GM23248 (cell line): ENCODE measurements at regions not wholly inside any gene's neighbourhood (a gene's known extent, or its start where the extent isn't known, plus 50 kb on each side); places are given as distances from the start of the nearest gene placed in this dataset.

Source experiments
- DNase-seq: peaks from one replicate; pipeline ENCODE4 v3.0.0-alpha.2; 2015
- H2AFZ ChIP-seq: fragments of 200-600 bp; sonication (generic); 2 replicates; pipeline ENCODE4 v1.6.1; 2016; ENCODE audit warnings: antibody characterized with exemption
- H3F3A ChIP-seq: fragments of 200-600 bp; sonication (generic); 2 replicates; pipeline ENCODE4 v1.6.1; 2016; ENCODE audit warnings: mild to moderate bottlenecking, antibody characterized with exemption, mixed run types; ENCODE audit not compliant: insufficient read depth
- H3K27ac ChIP-seq: fragments of 200-600 bp; sonication (generic); 2 replicates; pipeline ENCODE4 v1.5.1; 2016; ENCODE audit warnings: mild to moderate bottlenecking
- H3K27me3 ChIP-seq: fragments of 200-600 bp; sonication (generic); replicated peaks from 2 replicates; pipeline ENCODE4 v1.6.1; 2016; ENCODE audit warnings: mild to moderate bottlenecking; ENCODE audit not compliant: insufficient read depth
- H3K36me3 ChIP-seq: fragments of 200-600 bp; sonication (generic); 2 replicates; pipeline ENCODE4 v1.6.1; 2016; ENCODE audit warnings: low read depth, mild to moderate bottlenecking
- H3K4me1 ChIP-seq: fragments of 200-600 bp; sonication (generic); 2 replicates; pipeline ENCODE4 v1.6.1; 2016; ENCODE audit warnings: mild to moderate bottlenecking; ENCODE audit not compliant: insufficient read depth
- H3K4me2 ChIP-seq: fragments of 200-600 bp; sonication (generic); one replicate; pipeline ENCODE4 v1.6.1; 2016; ENCODE audit warnings: mild to moderate bottlenecking; ENCODE audit not compliant: unreplicated experiment
- H3K4me3 ChIP-seq: fragments of 200-600 bp; sonication (generic); 2 replicates; pipeline ENCODE4 v1.5.1; 2016; ENCODE audit warnings: mild to moderate bottlenecking
- H3K79me2 ChIP-seq: fragments of 200-600 bp; sonication (generic); 2 replicates; pipeline ENCODE4 v1.6.1; 2016; ENCODE audit warnings: mild to moderate bottlenecking; ENCODE audit not compliant: insufficient read depth
- H3K9ac ChIP-seq: fragments of 200-600 bp; sonication (generic); 2 replicates; pipeline ENCODE4 v1.6.1; 2016; ENCODE audit warnings: mild to moderate bottlenecking
- H3K9me2 ChIP-seq: fragments of 200-600 bp; sonication (generic); 2 replicates; pipeline ENCODE4 v1.6.1; 2016; ENCODE audit warnings: mixed run types, mild to moderate bottlenecking, moderate library complexity; ENCODE audit not compliant: insufficient read depth
- H3K9me3 ChIP-seq: fragments of 200-600 bp; sonication (generic); one replicate; pipeline ENCODE4 v1.6.1; 2017; ENCODE audit warnings: low read depth
- H4K20me1 ChIP-seq: fragments of 200-600 bp; sonication (generic); 2 replicates; pipeline ENCODE4 v1.6.0; 2016; ENCODE audit not compliant: insufficient read depth
- EZH2 ChIP-seq: fragments of 200-600 bp; sonication (generic); IDR thresholded peaks from 2 replicates; pipeline ENCODE4 v1.6.1; 2018; ENCODE audit warnings: antibody characterized with exemption, mild to moderate bottlenecking; ENCODE audit not compliant: insufficient read depth, poor library complexity, severe bottlenecking
- EZH2phosphoT487 ChIP-seq: fragments of 200-600 bp; sonication (generic); IDR thresholded peaks from 2 replicates; pipeline ENCODE4 v1.6.1; 2018; ENCODE audit warnings: antibody characterized with exemption, moderate library complexity, mild to moderate bottlenecking, low read depth; ENCODE audit not compliant: insufficient read depth
- WGBS, 2 experiments: methylation state at CpG; one replicate each; pipeline ENCODE4 v1.1.6; 2015 to 2017; ENCODE audit warnings: low lambda C conversion rate in 2 of 2, low coverage in 1 of 2; ENCODE audit errors: missing lambda C conversion rate in 2 of 2; 5-methylcytosine and 5-hydroxymethylcytosine counted together
- in situ Hi-C: fragments of 300-500 bp; cut with MboI; formaldehyde crosslinking; loops from 2 replicates; pipeline ENCODE4 v1.15.0; 2020

DNA sequence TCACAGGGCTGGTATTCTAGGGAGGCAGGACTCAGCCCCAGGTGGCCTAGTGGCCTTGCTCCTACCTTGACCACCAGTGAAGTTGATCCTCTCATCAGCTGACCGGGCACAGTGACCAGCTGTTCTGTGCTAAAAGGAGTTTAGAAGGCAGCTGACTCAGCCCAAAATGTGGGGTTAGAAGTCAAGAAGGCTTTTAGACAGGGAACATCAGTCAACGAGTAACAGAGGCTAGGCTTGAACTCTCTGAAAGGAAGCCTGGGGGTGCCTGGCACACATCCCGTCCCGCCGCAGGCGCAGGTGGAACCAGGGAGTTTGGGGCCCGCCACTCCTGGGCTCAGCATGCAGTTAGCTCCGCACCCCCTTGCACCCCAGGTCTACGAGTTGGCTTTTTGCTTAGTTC is 114.9 kb upstream of the SLC45A1 start:
- H3K36me3 ChIP-seq: no peaks in the 10 kb centered on the region
- no peak overlapping the region for H2AFZ ChIP-seq
- 98 to 99% methylated on average over 9 of the region's 9 CpGs for WGBS, 2 experiments
- no peaks in the 10 kb centered on the region for H3K9me3 ChIP-seq
- H3F3A ChIP-seq: peaks cover 40% of the 10 kb centered on the region
- H3K4me3 ChIP-seq: peak overlapping the region; percentile 49; the same call in 1 of the 2 replicates
- H3K4me2 ChIP-seq: peak overlapping the region; percentile 75
- peak overlapping the region; percentile 80; the same call in 1 of the 2 replicates for H3K27ac ChIP-seq
- DNase-seq: no peak
- H3K9me2 ChIP-seq: no peaks in the 10 kb centered on the region
- no peaks in the 10 kb centered on the region for H3K79me2 ChIP-seq
- peaks cover 46% of the 10 kb centered on the region for H3K4me1 ChIP-seq
- in situ Hi-C loops: no loop called here
- no peaks in the 10 kb centered on the region for H3K27me3 ChIP-seq
- no peak overlapping the region for H3K9ac ChIP-seq
- no peaks in the 10 kb centered on the region for H4K20me1 ChIP-seq
- TF ChIP-seq EZH2phosphoT487: no peak

DNA sequence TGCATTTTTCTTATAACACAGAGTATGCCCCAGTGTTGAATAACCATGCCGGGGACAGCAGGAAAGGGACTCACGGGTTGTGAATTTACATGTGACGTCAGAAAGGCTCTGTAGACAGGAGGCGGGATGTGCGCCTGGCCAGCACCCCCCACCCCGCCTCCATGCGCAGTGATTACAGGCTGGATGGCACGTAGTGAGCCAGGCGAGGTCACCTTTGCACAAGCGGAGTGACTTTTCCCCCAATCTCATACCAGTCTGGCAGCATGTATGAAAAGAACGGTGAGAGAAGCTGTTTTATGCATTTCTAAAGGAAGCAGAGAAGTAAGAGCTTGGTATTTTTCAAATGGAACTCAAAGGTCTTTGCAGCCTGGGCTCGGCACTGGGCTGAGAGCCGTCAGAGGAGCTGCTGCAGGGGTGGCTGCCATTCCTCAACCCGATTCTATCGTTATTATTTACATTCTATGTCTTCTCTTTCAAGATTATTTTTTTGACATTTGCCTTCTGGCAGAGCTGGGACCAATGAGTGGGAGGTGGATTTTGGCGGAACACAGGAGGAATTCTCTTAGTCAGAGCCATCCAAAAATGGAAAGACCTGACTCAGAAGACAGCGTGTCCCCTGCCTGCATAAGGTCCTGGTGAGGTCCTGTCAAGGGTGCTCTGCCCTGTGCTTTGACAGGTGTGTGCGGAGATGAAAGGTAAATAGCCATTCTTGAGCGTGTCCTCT is 115.6 kb upstream of the SLC45A1 start:
- Histone ChIP-seq H3K9me2 (no peaks in the 10 kb centered on the region), H3K4me2 (peak overlapping the region; percentile 75), H3K4me1 (peaks cover 52% of the 10 kb centered on the region), H3K9me3 (no peaks in the 10 kb centered on the region), H4K20me1 (no peaks in the 10 kb centered on the region), H3K27me3 (no peaks in the 10 kb centered on the region), H3F3A (peaks cover 40% of the 10 kb centered on the region), H3K36me3 (no peaks in the 10 kb centered on the region), H3K9ac (peak overlapping the region; percentile 58; the same call in 1 of the 2 replicates), H3K79me2 (no peaks in the 10 kb centered on the region), H3K27ac (peak overlapping the region; percentile 80), H2AFZ (0 out of 2 replicates have a peak overlapping the region, but pooled peaks have one; percentile 30), H3K4me3 (peak overlapping the region; percentile 49)
- peak; percentile 90 for DNase-seq
- in situ Hi-C loops: no loop called here
- TF ChIP-seq EZH2phosphoT487 (no peak), EZH2 (no peak)
- WGBS, 2 experiments: 26 to 32% methylated on average over 19 of the region's 19 CpGs

DNA sequence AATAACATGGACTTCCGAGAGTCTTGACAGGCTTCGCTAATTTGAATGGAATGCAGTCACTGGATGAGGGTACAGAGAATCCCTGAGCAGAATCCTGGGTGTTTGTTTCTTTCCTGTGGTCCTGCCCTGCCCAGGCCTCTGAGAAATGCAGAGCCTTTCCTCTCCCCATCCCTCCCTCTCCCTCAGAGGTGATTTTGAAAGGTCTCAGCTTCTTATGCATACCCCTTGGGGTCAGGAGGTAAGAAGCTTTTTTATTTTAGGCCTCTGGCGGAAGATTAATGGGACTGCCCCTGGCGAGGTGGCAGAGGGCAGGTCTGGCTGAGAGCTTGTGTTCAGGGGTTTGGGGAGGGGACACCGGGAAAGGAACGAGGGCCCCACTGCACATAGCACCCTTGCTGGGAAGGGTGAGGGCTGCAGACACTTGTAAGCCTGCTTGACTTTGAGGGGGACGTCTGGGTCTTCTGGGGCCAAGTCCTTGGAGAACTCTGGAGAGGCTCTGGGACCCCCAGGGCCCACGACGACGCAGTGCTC is 116.5 kb upstream of the SLC45A1 start:
- Histone ChIP-seq H3F3A (peaks cover 40% of the 10 kb centered on the region), H3K79me2 (no peaks in the 10 kb centered on the region), H3K9me3 (no peaks in the 10 kb centered on the region), H3K4me1 (peaks cover 56% of the 10 kb centered on the region), H3K9me2 (no peaks in the 10 kb centered on the region), H4K20me1 (no peaks in the 10 kb centered on the region), H3K27ac (peak overlapping the region; percentile 80), H2AFZ (no peak overlapping the region), H3K4me2 (peak overlapping the region; percentile 75), H3K27me3 (no peaks in the 10 kb centered on the region), H3K36me3 (no peaks in the 10 kb centered on the region), H3K4me3 (no peak overlapping the region), H3K9ac (peak overlapping the region; percentile 39; the same call in 1 of the 2 replicates)
- DNase-seq: no peak
- TF ChIP-seq EZH2phosphoT487 (no peak), EZH2 (no peak)
- WGBS, 2 experiments: 91 to 94% methylated on average over 10 of the region's 10 CpGs
- in situ Hi-C loops: no loop called here

DNA sequence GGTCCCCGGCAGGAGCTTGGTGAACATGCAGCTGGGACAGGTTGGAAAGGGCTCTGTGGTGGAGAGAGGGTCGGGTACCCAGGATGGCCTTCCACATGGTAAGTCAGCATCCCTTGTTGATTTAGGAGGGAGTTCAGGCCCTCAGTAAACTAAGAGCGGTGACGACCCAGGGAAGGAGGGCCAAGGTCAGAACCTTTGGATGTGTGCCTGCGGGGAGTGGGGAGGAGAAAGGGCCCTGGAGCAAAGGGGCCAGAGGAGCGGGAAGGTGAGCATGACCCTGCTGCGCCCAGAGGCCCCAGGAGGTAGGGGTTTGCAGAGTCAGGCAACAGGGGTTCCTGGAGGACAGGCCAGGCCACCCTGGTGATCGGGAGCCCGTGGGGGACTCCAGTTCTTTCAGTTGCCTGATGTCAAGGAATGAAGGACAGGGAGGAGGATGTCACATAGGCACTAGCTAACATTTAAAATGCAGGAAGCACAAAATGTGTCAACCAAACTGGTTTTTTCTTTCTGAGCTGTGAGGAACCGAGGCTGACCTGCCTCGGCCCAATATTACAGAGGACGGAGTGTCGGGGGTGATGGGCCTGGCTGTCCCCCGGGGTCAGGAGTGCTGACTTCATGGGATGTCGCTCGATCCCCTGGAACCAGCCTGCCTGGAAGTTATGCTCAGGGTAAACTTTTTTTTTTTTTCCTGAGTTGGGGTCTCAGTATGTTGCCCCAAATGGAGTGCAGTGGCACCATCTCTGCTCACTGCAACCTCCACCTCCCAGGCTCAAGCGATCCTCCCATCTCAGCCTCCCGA is 117.4 kb upstream of the SLC45A1 start:
- Histone ChIP-seq H3K9me3 (no peaks in the 10 kb centered on the region), H3K4me2 (no peak overlapping the region), H3K9me2 (no peaks in the 10 kb centered on the region), H3K27me3 (no peaks in the 10 kb centered on the region), H3F3A (peaks cover 40% of the 10 kb centered on the region), H3K27ac (no peak overlapping the region), H3K79me2 (no peaks in the 10 kb centered on the region), H4K20me1 (no peaks in the 10 kb centered on the region), H2AFZ (no peak overlapping the region), H3K9ac (no peak overlapping the region), H3K4me3 (no peak overlapping the region), H3K4me1 (peaks cover 57% of the 10 kb centered on the region), H3K36me3 (no peaks in the 10 kb centered on the region)
- WGBS, 2 experiments: 87% methylated on average over 18 of the region's 18 CpGs
- no peak for TF ChIP-seq EZH2phosphoT487
- TF ChIP-seq EZH2: no peak
- DNase-seq: no peak
- in situ Hi-C loops: no loop called here
